Mucosa of descending colon (tissue), 3 donors: ENCODE measurements at regions not wholly inside any gene's neighbourhood (a gene's known extent, or its start where the extent isn't known, plus 50 kb on each side); places are given as distances from the start of the nearest gene placed in this dataset.

Experiments used
- ATAC-seq: fragments of 200-7000 bp; cut with Tn5 transposase; one replicate; pipeline ENCODE4 v1.9.1; 2020; ENCODE audit warnings: mild to moderate bottlenecking, moderate library complexity
- DNase-seq, 3 donors: peaks; one replicate each; pipeline ENCODE4 v3.0.0-alpha.2; 2020
- H3K36me3 ChIP-seq: fragments of 200-600 bp; one replicate; pipeline ENCODE4 v1.8.0; 2021; ENCODE audit warnings: low read depth, mild to moderate bottlenecking
- H3K4me1 ChIP-seq: fragments of 200-600 bp; one replicate; pipeline ENCODE4 v1.8.0; 2021; ENCODE audit warnings: low read depth, mild to moderate bottlenecking
- H3K4me3 ChIP-seq: fragments of 200-600 bp; one replicate; pipeline ENCODE4 v1.8.0; 2021; ENCODE audit warnings: mild to moderate bottlenecking
- H3K9me3 ChIP-seq: fragments of 200-600 bp; one replicate; pipeline ENCODE4 v1.8.0; 2021; ENCODE audit warnings: mild to moderate bottlenecking
- CTCF ChIP-seq: fragments of 200-600 bp; IDR thresholded peaks from one replicate; pipeline ENCODE4 v1.8.0; 2022; ENCODE audit warnings: antibody characterized with exemption, mild to moderate bottlenecking
- intact Hi-C, 2 donors: fragments of 100-400 bp; cut with DNase I in 1 of 2; cut with micrococcal nuclease in 1 of 2; formaldehyde crosslinking; loops; one replicate each; pipeline versions ENCODE4 v1.11.0 to v1.11.1; 2022; cut with DNase I, micrococcal nuclease
- donor health status: DM: no; HTN: no; CAD: no; lungs with moderate emphysema.
- donor health status: DM: no; HTN: no; CAD: no.
- donor health status: DM: no; HTN: yes; CAD: no.

- Histone ChIP-seq H3K9me3 (no peaks in the 10 kb centered on the region), H3K4me1 (no peaks in the 10 kb centered on the region), H3K36me3 (no peaks in the 10 kb centered on the region), H3K4me3 (no peak overlapping the region)
- intact Hi-C loops = no loop called here
- no peak for TF ChIP-seq CTCF
- ATAC-seq = no peak
- no peak for DNase-seq
These were observed 233.5 kb downstream of the MAN2A1 start for GRCh38 chr5:109923205-109923604.

- Histone ChIP-seq H3K36me3 (no peaks in the 10 kb centered on the region), H3K4me3 (no peak overlapping the region), H3K9me3 (no peaks in the 10 kb centered on the region), H3K4me1 (no peaks in the 10 kb centered on the region)
- ATAC-seq (no peak), DNase-seq (no peak)
- intact Hi-C loops = no loop called here
- TF ChIP-seq CTCF = no peak
These were observed 234.7 kb downstream of the MAN2A1 start for GRCh38 chr5:109924237-109925107.

GRCh38 chr5:109927639-109928038 lies 237.9 kb downstream of the MAN2A1 start:
- no peaks in the 10 kb centered on the region for H3K9me3 ChIP-seq
- TF ChIP-seq CTCF = no peak
- no peak overlapping the region for H3K4me3 ChIP-seq
- ATAC-seq (no peak), DNase-seq (no peak)
- H3K4me1 ChIP-seq = no peaks in the 10 kb centered on the region
- H3K36me3 ChIP-seq = no peaks in the 10 kb centered on the region
- intact Hi-C loops = no loop called here

GRCh38 chr5:109928046-109928445 lies 238.3 kb downstream of the MAN2A1 start:
- Histone ChIP-seq H3K36me3 (no peaks in the 10 kb centered on the region), H3K9me3 (no peaks in the 10 kb centered on the region), H3K4me3 (no peak overlapping the region), H3K4me1 (no peaks in the 10 kb centered on the region)
- no peak for TF ChIP-seq CTCF
- DNase-seq = no peak
- intact Hi-C loops = no loop called here
- ATAC-seq = no peak

GRCh38 chr5:109928811-109929210 lies 239.1 kb downstream of the MAN2A1 start:
- H3K4me3 ChIP-seq = no peak overlapping the region
- intact Hi-C loops = no loop called here
- ATAC-seq = no peak
- no peaks in the 10 kb centered on the region for H3K9me3 ChIP-seq
- no peaks in the 10 kb centered on the region for H3K4me1 ChIP-seq
- DNase-seq = no peak
- TF ChIP-seq CTCF = no peak
- no peaks in the 10 kb centered on the region for H3K36me3 ChIP-seq

- Histone ChIP-seq H3K4me1 (no peaks in the 10 kb centered on the region), H3K36me3 (no peaks in the 10 kb centered on the region), H3K4me3 (no peak overlapping the region), H3K9me3 (no peaks in the 10 kb centered on the region)
- DNase-seq (no peak), ATAC-seq (no peak)
- intact Hi-C loops = no loop called here
- TF ChIP-seq CTCF = no peak
These were observed 239.6 kb downstream of the MAN2A1 start for GRCh38 chr5:109929376-109929775.
